HT-29 (cell line): ENCODE measurements at regions not wholly inside any gene's neighbourhood (a gene's known extent, or its start where the extent isn't known, plus 50 kb on each side); places are given as distances from the start of the nearest gene placed in this dataset.

Experiments used
- DNase-seq: peaks from one replicate; pipeline ENCODE4 v3.0.0-alpha.2; 2015; ENCODE audit warnings: low spot score

GRCh38 chr6:110538416-110539160, 62.2 kb upstream of the SLC22A16 start:
- no peak for DNase-seq

GRCh38 chr6:110537208-110538123, 61.1 kb upstream of the SLC22A16 start:
- peak; percentile 70 for DNase-seq

- peak; percentile 74 for DNase-seq
Measured at GRCh38 chr6:110534731-110535492, 58.5 kb upstream of the SLC22A16 start.

GRCh38 chr6:110532431-110532830, 56.0 kb upstream of the SLC22A16 start:
- DNase-seq = no peak

GRCh38 chr6:110530671-110531070, 54.3 kb upstream of the SLC22A16 start:
- DNase-seq = no peak

- DNase-seq = no peak
Measured at GRCh38 chr6:110529907-110530306, 53.5 kb upstream of the SLC22A16 start.

GRCh38 chr6:110529355-110529754, 52.9 kb upstream of the SLC22A16 start:
- no peak for DNase-seq

GRCh38 chr6:110528930-110529325, 52.5 kb upstream of the SLC22A16 start:
- no peak for DNase-seq

- peak; percentile 88 for DNase-seq
Measured at GRCh38 chr6:110528101-110528929, 51.9 kb upstream of the SLC22A16 start.

- no peak for DNase-seq
Measured at GRCh38 chr6:110527516-110527915, 51.1 kb upstream of the SLC22A16 start.

GRCh38 chr6:110526726-110527125, 50.3 kb upstream of the SLC22A16 start:
- DNase-seq = no peak
